Endothelial cell of umbilical vein (primary cell): ENCODE measurements at regions not wholly inside any gene's neighbourhood (a gene's known extent, or its start where the extent isn't known, plus 50 kb on each side); places are given as distances from the start of the nearest gene placed in this dataset.

Experiments
- EZH2 ChIP-seq: IDR thresholded peaks from 2 replicates; pipeline ENCODE4 v1.6.1; 2012; ENCODE audit warnings: borderline replicate concordance, low read depth, mild to moderate bottlenecking, moderate library complexity, low read length, inconsistent platforms; ENCODE audit not compliant: severe bottlenecking
- FOS ChIP-seq: IDR thresholded peaks from 2 replicates; pipeline ENCODE4 v1.6.1; 2011; ENCODE audit warnings: mild to moderate bottlenecking, low read length, moderate library complexity, borderline replicate concordance; ENCODE audit not compliant: insufficient read depth
- GATA2 ChIP-seq: IDR thresholded peaks from 2 replicates; pipeline ENCODE4 v1.7.0; 2011; ENCODE audit warnings: low read depth, mild to moderate bottlenecking, moderate library complexity, mixed read lengths, low read length; ENCODE audit not compliant: insufficient read length, insufficient read depth
- JUN ChIP-seq: IDR thresholded peaks from 2 replicates; pipeline ENCODE4 v1.6.1; 2011; ENCODE audit warnings: borderline replicate concordance, low read depth; ENCODE audit not compliant: insufficient read length, insufficient read depth
- MYC ChIP-seq: IDR thresholded peaks from one replicate; pipeline ENCODE4 v1.6.1; 2011; ENCODE audit warnings: mild to moderate bottlenecking, low read depth, low read length
- POLR2A ChIP-seq: IDR thresholded peaks from 2 replicates; pipeline ENCODE4 v1.6.1; 2012; ENCODE audit warnings: low read depth, mild to moderate bottlenecking, control low read depth, low read length
- POLR2AphosphoS5 ChIP-seq: IDR thresholded peaks from 2 replicates; pipeline ENCODE4 v1.6.1; 2012; ENCODE audit warnings: low read depth, mild to moderate bottlenecking, control low read depth, low read length, moderate library complexity; ENCODE audit not compliant: insufficient read depth
- TF ChIP-seq, protein P1 (sequence below), 2 donors: IDR thresholded peaks; 1 replicate in 1 of 2; 2 replicates in 1 of 2; pipeline ENCODE4 v1.5.1; 2011; ENCODE audit warnings: low read length in 2 of 2, mild to moderate bottlenecking in 2 of 2, moderate library complexity in 2 of 2, control low read depth in 1 of 2, inconsistent platforms in 1 of 2, low read depth in 1 of 2; ENCODE audit not compliant: insufficient read depth in 1 of 2; ENCODE audit errors: extremely low read depth in 1 of 2
- TF ChIP-seq, protein P2 (sequence below): IDR thresholded peaks from 2 replicates; pipeline ENCODE4 v1.6.1; 2011; ENCODE audit not compliant: insufficient read depth, insufficient read length

DNA sequence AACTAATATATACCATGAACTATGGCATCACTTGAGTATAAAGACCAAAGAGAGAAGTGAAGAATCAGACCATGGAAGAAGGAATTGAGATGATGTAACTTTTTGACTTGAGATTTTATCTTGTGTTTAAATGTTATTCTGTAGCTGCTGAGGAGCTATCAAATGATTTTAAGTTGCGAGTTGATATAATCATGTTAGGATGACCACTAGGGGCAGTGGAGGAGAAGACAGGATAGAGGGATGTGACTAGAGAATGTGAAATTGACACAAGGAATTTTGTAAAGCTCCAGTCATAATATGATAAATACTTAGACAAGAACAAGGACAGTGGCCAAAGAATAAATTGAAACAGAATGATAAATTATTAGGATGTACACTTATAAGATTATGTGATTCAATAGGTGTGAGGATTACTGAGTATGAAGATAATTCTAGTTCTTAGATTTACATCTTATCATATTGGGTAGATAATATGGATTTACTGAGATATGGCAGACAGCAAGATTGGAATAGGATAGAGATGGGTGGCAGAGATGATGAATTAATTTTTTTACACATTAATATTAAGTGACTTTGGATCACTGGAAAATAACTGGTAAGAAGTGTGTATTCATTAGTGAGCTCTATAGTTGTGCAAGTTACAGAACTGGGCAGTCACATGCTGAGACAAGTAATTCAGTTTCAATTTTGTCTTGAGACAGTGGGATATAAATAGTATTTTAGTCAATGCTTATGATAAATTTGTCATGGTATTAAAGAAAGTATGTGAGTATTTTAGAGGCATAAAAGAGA is 816.0 kb upstream of the PCDH10 start:
- TF ChIP-seq POLR2A, result no peak
- TF ChIP-seq, protein P1, sequence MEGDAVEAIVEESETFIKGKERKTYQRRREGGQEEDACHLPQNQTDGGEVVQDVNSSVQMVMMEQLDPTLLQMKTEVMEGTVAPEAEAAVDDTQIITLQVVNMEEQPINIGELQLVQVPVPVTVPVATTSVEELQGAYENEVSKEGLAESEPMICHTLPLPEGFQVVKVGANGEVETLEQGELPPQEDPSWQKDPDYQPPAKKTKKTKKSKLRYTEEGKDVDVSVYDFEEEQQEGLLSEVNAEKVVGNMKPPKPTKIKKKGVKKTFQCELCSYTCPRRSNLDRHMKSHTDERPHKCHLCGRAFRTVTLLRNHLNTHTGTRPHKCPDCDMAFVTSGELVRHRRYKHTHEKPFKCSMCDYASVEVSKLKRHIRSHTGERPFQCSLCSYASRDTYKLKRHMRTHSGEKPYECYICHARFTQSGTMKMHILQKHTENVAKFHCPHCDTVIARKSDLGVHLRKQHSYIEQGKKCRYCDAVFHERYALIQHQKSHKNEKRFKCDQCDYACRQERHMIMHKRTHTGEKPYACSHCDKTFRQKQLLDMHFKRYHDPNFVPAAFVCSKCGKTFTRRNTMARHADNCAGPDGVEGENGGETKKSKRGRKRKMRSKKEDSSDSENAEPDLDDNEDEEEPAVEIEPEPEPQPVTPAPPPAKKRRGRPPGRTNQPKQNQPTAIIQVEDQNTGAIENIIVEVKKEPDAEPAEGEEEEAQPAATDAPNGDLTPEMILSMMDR (IDR thresholded peaks at IDR 0.05; ENCODE audit: extremely low read depth in 1 of 2, insufficient read depth in 1 of 2, low read depth in 1 of 2, low read length in 2 of 2), result peak in 1 of 2 donors; percentile 24
- TF ChIP-seq, protein P2, sequence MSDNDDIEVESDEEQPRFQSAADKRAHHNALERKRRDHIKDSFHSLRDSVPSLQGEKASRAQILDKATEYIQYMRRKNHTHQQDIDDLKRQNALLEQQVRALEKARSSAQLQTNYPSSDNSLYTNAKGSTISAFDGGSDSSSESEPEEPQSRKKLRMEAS, result no peak
- no peak for TF ChIP-seq EZH2
- TF ChIP-seq POLR2AphosphoS5, result no peak
- TF ChIP-seq JUN, result no peak
- TF ChIP-seq FOS, result no peak
- no peak for TF ChIP-seq MYC
- no peak for TF ChIP-seq GATA2
